OCI-LY1 (cell line): ENCODE measurements at regions not wholly inside any gene's neighbourhood (a gene's known extent, or its start where the extent isn't known, plus 50 kb on each side); places are given as distances from the start of the nearest gene placed in this dataset.

Experiments used
- EZH2 ChIP-seq: fragments of 200-600 bp; sonication (generic), shearing (Covaris generic); IDR thresholded peaks from 2 replicates; pipeline ENCODE4 v1.8.0; 2017; ENCODE audit warnings: borderline replicate concordance, mixed run types, mild to moderate bottlenecking, antibody characterized with exemption, low read length, moderate library complexity, mixed read lengths
- TF ChIP-seq, protein P1 (sequence below): fragments of 200-600 bp; sonication (generic), shearing (Covaris generic); IDR thresholded peaks from 2 replicates; pipeline ENCODE4 v1.5.1; 2017; ENCODE audit warnings: mild to moderate bottlenecking, antibody characterized with exemption, low read length, moderate library complexity, mixed read lengths

DNA sequence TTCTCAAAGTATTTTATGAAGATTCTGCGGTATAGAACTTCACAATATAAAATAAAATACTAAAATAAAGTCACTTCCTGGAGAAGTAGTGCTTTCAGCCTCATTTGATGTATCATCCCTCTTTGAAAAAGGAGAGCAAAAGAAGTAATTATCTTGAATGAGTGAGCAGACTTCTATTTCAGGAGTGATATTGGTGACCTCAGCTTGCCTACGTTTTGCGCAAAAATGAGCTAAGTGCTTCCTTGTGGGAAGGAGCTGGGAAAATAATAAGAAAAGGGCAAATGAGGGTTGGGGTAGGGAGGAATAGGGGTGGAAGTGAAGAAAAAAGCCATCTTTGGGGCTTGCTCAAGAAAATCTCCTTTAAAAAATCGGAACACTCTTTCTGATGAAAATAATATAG is 1773.6 kb downstream of the OLFM4 start:
- TF ChIP-seq, protein P1, sequence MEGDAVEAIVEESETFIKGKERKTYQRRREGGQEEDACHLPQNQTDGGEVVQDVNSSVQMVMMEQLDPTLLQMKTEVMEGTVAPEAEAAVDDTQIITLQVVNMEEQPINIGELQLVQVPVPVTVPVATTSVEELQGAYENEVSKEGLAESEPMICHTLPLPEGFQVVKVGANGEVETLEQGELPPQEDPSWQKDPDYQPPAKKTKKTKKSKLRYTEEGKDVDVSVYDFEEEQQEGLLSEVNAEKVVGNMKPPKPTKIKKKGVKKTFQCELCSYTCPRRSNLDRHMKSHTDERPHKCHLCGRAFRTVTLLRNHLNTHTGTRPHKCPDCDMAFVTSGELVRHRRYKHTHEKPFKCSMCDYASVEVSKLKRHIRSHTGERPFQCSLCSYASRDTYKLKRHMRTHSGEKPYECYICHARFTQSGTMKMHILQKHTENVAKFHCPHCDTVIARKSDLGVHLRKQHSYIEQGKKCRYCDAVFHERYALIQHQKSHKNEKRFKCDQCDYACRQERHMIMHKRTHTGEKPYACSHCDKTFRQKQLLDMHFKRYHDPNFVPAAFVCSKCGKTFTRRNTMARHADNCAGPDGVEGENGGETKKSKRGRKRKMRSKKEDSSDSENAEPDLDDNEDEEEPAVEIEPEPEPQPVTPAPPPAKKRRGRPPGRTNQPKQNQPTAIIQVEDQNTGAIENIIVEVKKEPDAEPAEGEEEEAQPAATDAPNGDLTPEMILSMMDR = no peak
- TF ChIP-seq EZH2 = no peak
